AG04449 (cell line): ENCODE measurements at regions not wholly inside any gene's neighbourhood (a gene's known extent, or its start where the extent isn't known, plus 50 kb on each side); places are given as distances from the start of the nearest gene placed in this dataset.

ENCODE experiments used
- CTCF ChIA-PET: fragments of 350-600 bp; formaldehyde crosslinking; extraction: SDS; loops from one replicate; lab custom pipeline; 2021; ENCODE audit warnings: antibody characterized with exemption; lab: Yijun Ruan, JAX
- POLR2A ChIA-PET: fragments of 400-600, 350-600 bp; formaldehyde crosslinking; extraction: SDS; loops from one replicate; lab custom pipeline; 2020; ENCODE audit warnings: antibody characterized with exemption, inconsistent platforms; lab: Yijun Ruan, JAX
- DNase-seq: peaks from one replicate; pipeline ENCODE4 v3.0.0-alpha.2; 2010; ENCODE audit warnings: low read depth, low spot score
- H3K4me3 ChIP-seq: 2 replicates; pipeline ENCODE4 v1.5.1; 2011; ENCODE audit warnings: low read depth, mild to moderate bottlenecking, control low read depth, low read length
- TF ChIP-seq, protein P1 (sequence below): IDR thresholded peaks from one replicate; pipeline ENCODE4 v1.5.1; 2011; ENCODE audit warnings: mild to moderate bottlenecking, moderate library complexity, low read length, control low read depth, inconsistent platforms; ENCODE audit not compliant: insufficient read depth; ENCODE audit errors: missing control alignments

DNA sequence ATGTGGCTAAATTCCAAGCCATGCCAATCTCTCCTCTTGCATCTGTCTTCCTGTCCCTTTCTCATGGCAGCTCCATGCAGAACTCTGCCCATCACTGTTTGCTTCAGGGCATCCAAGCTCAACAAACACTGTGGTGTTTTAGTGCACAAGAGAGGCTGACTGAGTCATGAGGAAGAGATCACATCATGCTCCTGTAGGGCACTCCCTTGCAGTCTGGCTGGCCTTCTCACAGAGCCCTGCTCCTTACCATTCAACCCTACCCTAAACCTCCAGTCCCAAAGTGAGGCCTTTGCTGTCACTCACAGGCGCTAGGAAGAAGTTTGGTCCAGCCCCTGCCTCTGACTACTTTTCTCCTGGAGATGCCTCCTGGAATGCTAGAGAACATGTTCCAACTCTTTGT lies 194.0 kb downstream of the LRATD1 start:
- H3K4me3 ChIP-seq = no peak overlapping the region
- DNase-seq = no peak
- TF ChIP-seq, protein P1, sequence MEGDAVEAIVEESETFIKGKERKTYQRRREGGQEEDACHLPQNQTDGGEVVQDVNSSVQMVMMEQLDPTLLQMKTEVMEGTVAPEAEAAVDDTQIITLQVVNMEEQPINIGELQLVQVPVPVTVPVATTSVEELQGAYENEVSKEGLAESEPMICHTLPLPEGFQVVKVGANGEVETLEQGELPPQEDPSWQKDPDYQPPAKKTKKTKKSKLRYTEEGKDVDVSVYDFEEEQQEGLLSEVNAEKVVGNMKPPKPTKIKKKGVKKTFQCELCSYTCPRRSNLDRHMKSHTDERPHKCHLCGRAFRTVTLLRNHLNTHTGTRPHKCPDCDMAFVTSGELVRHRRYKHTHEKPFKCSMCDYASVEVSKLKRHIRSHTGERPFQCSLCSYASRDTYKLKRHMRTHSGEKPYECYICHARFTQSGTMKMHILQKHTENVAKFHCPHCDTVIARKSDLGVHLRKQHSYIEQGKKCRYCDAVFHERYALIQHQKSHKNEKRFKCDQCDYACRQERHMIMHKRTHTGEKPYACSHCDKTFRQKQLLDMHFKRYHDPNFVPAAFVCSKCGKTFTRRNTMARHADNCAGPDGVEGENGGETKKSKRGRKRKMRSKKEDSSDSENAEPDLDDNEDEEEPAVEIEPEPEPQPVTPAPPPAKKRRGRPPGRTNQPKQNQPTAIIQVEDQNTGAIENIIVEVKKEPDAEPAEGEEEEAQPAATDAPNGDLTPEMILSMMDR = no peak
- ChIA-PET POLR2A (no interaction called here), CTCF (no interaction called here)

DNA sequence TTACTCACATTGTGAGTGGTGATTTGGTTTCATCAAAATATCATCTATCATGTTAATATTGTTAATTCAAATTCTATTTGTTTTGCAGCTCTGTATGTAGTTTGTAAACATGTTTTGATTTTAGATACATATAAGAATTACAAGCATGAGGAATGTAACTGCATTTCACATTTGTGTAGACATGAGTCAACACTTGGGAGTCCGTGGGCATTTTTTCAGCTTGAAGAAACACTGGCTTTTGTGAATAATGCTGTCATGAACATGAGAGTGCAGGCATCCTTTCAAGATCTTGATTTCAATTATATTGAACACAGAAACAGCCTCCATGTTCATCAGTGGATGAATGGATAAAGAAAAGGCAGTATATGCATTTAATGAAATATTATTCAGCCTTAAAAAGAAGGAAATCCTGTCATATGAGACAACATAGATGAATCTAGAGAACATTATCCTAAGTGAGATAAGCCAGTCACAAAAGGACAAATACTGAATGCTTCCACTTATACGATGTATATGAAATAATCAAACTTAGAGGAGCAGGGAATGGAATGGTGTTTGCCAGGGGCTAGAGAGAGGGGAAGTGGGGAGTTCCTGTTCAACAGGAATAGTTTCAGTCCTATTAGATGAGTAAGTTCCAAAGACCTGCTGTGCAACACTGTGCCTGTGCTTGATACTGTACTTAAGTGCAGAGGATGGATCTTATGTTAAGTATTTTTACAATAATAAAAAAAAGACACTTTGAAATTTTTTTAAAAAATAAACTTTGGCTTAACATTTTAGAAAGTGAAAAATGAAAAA lies 194.9 kb downstream of the LRATD1 start:
- no peak overlapping the region for H3K4me3 ChIP-seq
- no peak for DNase-seq
- TF ChIP-seq, protein P1 = no peak
- POLR2A ChIA-PET = no interaction called here
- CTCF ChIA-PET = no interaction called here

DNA sequence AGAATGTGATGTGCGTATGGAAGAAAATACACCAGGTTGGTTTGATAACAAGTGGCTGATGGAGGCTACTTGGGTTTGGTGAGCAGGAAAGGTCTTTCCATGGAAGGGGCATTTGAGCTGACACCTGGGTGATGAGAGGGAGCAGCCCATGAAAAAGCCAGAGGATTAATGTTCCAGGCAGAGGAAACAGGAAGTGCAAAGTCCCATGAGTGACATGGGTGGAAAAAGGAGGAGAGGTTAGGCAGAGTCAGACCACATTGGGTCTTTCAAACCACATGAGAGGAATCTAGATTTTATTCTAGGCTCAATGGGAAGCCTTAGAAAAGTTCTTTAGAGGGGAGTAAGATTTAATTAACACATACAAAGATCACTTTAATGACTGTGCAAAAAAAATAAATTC lies 195.7 kb downstream of the LRATD1 start:
- POLR2A ChIA-PET = no interaction called here
- no peak for DNase-seq
- TF ChIP-seq, protein P1 = no peak
- CTCF ChIA-PET = no interaction called here
- H3K4me3 ChIP-seq = no peak overlapping the region

DNA sequence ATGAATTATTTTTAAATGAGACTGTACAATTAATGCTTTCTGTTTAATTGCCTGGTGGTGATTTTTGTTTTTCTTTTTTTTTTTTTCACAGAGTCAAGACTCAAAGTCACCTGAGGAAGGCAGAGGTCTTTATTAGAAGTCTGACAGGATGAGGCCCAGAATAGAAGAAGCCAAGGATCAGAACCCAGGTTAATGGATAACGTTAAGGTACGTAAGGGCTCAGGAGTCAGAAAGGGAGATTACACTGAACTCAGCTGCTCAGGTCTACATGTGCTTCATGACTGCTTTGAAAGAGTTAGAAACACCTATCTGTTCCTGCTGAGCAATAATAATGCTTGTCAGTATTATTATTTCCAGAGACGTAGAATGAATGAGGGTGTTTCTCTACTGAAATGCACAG lies 196.5 kb downstream of the LRATD1 start:
- H3K4me3 ChIP-seq = no peak overlapping the region
- ChIA-PET CTCF (no interaction called here), POLR2A (no interaction called here)
- DNase-seq = no peak
- TF ChIP-seq, protein P1 = no peak

DNA sequence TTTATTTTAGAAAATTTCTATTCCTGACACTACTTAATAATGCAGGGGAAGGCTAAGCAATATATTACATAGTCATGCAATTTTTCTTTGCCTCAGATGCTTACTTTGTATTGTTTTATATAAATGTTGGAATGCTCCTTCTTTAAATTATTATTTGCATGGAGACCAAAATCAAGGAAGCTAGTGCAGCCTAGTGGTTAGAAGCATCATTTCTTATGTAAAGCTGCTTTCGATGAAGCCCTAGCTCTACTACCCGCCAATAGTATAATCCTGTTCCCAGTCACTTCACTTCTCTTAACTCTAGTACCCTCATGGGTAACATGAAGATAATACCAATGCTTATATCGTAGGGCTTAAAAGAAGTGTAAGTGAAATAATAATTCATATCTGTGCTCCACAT lies 198.9 kb downstream of the LRATD1 start:
- no peak for DNase-seq
- H3K4me3 ChIP-seq = no peak overlapping the region
- POLR2A ChIA-PET = no interaction called here

DNA sequence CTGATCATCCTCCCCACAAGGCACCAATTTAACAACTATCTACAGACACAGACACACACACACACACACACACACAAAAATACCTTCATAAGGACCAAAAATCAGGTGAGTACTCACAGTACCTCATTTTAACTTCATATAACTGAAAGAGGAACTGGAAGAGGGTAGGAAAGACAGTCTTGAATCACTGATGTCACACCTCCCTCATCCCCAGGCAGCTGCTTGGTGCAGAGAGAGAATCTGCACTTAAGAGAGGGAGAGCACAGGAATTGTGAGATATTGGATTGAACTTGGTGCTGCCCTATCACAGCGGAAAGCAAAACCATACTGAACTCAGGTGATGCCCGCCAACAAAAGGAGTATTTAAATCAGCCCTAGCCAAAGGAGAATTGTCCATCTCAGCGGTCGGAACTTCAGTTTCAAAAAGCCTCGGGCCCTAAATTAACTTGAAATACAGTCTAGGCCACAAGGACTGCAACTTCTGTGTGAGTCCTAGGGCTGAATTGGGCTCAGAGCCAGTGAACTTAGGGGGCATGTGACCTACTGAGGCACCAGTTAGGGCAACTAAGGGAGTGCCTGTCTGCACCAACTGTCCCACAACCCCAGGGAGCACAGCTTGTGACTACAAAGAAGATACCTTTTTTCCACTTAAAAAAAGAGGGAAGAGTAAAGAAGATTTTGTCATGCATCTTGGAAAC lies 211.1 kb downstream of the LRATD1 start:
- no peak for DNase-seq
- TF ChIP-seq, protein P1 = no peak
- ChIA-PET CTCF (no interaction called here), POLR2A (no interaction called here)
- no peak overlapping the region for H3K4me3 ChIP-seq

More for the DNA sequence above, 198.9 kb downstream of the LRATD1 start:
- TF ChIP-seq, protein P1 = no peak
- CTCF ChIA-PET = no interaction called here
